ENCODE measurements at regions not wholly inside any gene's neighbourhood (a gene's known extent, or its start where the extent isn't known, plus 50 kb on each side); places are given as distances from the start of the nearest gene placed in this dataset.

DNA sequence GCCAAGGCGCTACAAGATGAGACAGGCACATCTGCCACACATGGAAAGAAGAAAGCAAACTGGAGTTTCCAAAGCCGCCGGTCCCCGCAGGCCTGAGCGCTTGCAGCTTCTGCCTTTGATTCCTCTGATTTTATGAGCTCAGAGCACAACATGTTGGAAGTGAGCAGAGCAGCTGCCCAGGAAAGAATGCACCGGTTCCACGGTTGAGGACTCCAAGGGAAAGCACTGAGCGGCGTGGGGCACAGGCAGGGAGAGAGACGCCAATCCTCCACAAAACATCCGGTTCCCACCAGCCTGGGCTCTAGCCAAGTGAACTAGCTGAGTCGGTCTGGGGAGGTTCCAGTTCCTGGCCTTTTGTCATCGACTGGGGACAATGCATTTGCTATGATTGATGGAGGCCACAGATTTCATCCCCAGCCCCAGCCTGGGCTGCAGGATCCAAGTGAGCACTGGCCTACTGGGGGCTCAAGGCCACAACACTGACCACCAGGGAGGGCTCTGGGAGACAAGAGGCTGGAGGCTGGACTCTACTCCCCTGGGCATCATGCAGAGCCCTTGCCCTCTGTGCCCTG lies 253.1 kb upstream of the IRF2BP2 start:
- Mint-ChIP-seq H3K4me3 (ENCODE audit: unreplicated experiment) (no peak overlapping the region), H3K27ac (ENCODE audit: unreplicated experiment) (no peak overlapping the region), H3K4me1 (ENCODE audit: unreplicated experiment) (peaks cover 15% of the 10 kb centered on the region), H3K9me3 (ENCODE audit: unreplicated experiment) (peaks cover 11% of the 10 kb centered on the region), H3K27me3 (ENCODE audit: unreplicated experiment) (no peaks in the 10 kb centered on the region), H3K36me3 (ENCODE audit: unreplicated experiment) (no peaks in the 10 kb centered on the region)
- DNase-seq (ENCODE audit: extremely low spot score, unreplicated experiment): no peak
- TF ChIP-seq, protein P1, sequence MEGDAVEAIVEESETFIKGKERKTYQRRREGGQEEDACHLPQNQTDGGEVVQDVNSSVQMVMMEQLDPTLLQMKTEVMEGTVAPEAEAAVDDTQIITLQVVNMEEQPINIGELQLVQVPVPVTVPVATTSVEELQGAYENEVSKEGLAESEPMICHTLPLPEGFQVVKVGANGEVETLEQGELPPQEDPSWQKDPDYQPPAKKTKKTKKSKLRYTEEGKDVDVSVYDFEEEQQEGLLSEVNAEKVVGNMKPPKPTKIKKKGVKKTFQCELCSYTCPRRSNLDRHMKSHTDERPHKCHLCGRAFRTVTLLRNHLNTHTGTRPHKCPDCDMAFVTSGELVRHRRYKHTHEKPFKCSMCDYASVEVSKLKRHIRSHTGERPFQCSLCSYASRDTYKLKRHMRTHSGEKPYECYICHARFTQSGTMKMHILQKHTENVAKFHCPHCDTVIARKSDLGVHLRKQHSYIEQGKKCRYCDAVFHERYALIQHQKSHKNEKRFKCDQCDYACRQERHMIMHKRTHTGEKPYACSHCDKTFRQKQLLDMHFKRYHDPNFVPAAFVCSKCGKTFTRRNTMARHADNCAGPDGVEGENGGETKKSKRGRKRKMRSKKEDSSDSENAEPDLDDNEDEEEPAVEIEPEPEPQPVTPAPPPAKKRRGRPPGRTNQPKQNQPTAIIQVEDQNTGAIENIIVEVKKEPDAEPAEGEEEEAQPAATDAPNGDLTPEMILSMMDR (IDR thresholded peaks at IDR 0.05): no peak

DNA sequence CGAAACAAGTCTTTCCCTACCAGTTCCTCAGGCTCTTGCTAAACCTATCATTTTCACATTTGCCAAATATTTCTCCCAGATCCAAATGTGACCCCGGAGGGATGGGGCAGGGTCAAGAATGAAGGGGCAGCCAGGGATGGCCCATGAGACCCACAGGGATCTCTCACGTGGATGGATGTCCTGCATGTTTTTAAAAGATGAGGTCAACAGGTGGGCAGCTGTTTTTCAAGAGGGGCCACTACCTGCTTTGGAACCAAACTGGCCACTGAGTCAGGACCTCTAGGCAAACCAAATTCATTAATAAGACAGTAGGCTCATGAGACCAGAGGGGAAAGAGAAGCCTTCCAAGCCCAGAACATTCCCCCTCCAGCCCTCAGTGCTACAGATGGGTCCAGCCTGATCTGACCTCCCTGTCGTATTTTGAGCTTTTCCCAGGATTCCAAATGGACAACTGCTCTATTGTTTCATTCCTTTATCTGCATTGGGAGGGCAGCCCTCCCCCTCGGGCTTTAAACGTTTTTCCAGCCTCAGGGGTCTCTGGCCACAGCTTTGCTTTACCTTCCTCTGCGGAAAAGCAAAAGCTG lies 252.5 kb upstream of the IRF2BP2 start:
- Mint-ChIP-seq H3K4me1 (ENCODE audit: unreplicated experiment) (peaks cover 15% of the 10 kb centered on the region), H3K36me3 (ENCODE audit: unreplicated experiment) (no peaks in the 10 kb centered on the region), H3K9me3 (ENCODE audit: unreplicated experiment) (peaks cover 11% of the 10 kb centered on the region), H3K27me3 (ENCODE audit: unreplicated experiment) (no peaks in the 10 kb centered on the region), H3K27ac (ENCODE audit: unreplicated experiment) (no peak overlapping the region), H3K4me3 (ENCODE audit: unreplicated experiment) (no peak overlapping the region)
- DNase-seq (ENCODE audit: extremely low spot score, unreplicated experiment): no peak
- TF ChIP-seq, protein P1 (IDR thresholded peaks at IDR 0.05): no peak

DNA sequence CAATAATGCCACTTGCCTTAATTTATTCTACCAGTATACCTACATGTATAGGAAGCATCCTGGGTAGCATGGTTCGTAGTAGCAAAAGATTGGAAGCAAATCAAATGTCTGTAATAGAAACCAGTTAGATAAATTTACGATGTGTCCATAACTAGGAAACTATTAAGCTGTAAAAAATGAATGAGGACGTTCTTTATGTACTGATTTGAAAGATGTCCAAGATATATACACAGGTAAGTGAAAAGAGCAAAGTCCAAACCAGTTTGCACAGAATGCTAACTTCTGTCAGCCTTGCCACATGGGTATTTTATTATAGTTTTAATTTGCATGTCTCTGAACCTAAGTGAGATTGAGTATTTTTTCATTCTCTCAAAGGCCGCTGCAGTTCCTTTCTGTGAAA lies 251.8 kb upstream of the IRF2BP2 start:
- no peaks in the 10 kb centered on the region for H3K36me3 Mint-ChIP-seq (ENCODE audit: unreplicated experiment)
- no peak overlapping the region for H3K27ac Mint-ChIP-seq (ENCODE audit: unreplicated experiment)
- peaks cover 11% of the 10 kb centered on the region for H3K9me3 Mint-ChIP-seq (ENCODE audit: unreplicated experiment)
- peaks cover 15% of the 10 kb centered on the region for H3K4me1 Mint-ChIP-seq (ENCODE audit: unreplicated experiment)
- DNase-seq (ENCODE audit: extremely low spot score, unreplicated experiment): no peak
- no peaks in the 10 kb centered on the region for H3K27me3 Mint-ChIP-seq (ENCODE audit: unreplicated experiment)
- TF ChIP-seq, protein P1 (IDR thresholded peaks at IDR 0.05): no peak
- no peak overlapping the region for H3K4me3 Mint-ChIP-seq (ENCODE audit: unreplicated experiment)

DNA sequence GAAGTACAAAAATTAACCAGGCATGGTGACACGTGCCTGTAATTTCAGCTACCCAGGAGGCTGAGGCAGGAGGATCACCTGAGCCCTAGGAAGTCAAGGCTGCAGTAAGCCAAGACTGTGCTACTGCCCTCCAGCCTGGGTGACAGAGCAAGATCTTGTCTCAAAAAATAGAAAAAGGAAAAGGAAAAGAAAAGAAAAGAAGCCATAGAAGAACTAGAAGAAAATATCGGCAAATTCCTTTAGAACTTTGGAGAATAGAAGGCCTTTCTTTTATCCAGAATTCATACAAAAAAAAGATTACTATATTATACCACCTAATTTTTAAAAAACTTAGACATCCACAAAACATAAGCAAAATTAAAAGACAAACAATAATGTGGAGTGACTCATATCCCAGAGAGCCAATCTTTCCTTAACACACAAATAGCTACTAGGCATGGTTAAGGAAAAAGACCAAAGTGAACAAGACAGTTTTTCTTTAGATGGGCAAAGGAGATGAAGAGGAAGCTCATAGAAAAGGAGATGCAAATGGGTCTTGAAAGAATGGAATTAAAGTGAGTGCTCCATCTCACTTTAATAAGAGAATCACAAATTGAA lies 251.1 kb upstream of the IRF2BP2 start:
- Mint-ChIP-seq H3K4me3 (ENCODE audit: unreplicated experiment) (no peak overlapping the region), H3K36me3 (ENCODE audit: unreplicated experiment) (no peaks in the 10 kb centered on the region), H3K27ac (ENCODE audit: unreplicated experiment) (no peak overlapping the region), H3K9me3 (ENCODE audit: unreplicated experiment) (peaks cover 11% of the 10 kb centered on the region), H3K4me1 (ENCODE audit: unreplicated experiment) (peaks cover 10% of the 10 kb centered on the region), H3K27me3 (ENCODE audit: unreplicated experiment) (no peaks in the 10 kb centered on the region)
- TF ChIP-seq, protein P1 (IDR thresholded peaks at IDR 0.05): no peak
- DNase-seq (ENCODE audit: extremely low spot score, unreplicated experiment): no peak

DNA sequence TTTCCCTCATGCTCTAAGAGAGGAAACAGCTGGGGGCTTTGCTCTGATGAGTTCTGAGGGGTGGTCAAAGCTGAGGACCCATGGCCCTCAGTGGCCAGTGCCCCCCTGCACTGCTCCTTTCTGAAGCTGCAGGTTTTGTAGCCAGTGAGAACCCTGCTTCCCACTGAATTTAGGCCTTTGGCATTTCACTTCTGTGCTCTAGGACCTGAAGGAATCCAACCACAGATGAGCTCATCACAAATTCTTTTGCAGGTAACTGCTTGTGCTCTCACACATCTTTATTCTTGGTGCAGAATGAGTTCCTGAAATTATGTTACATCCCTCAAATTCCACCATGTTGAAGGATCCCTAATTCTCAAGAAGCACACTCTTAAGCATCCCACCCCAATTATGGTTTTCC lies 248.7 kb upstream of the IRF2BP2 start:
- Mint-ChIP-seq H3K9me3 (ENCODE audit: unreplicated experiment) (peaks cover 11% of the 10 kb centered on the region), H3K4me3 (ENCODE audit: unreplicated experiment) (no peak overlapping the region), H3K27ac (ENCODE audit: unreplicated experiment) (no peak overlapping the region), H3K4me1 (ENCODE audit: unreplicated experiment) (peaks cover 22% of the 10 kb centered on the region), H3K36me3 (ENCODE audit: unreplicated experiment) (no peaks in the 10 kb centered on the region), H3K27me3 (ENCODE audit: unreplicated experiment) (no peaks in the 10 kb centered on the region)
- TF ChIP-seq, protein P1 (IDR thresholded peaks at IDR 0.05): no peak
- no peak for DNase-seq (ENCODE audit: extremely low spot score, unreplicated experiment)

Data from osteocyte (in vitro differentiated cells).